HG02840 (cell line): ENCODE measurements at regions not wholly inside any gene's neighbourhood (a gene's known extent, or its start where the extent isn't known, plus 50 kb on each side); places are given as distances from the start of the nearest gene placed in this dataset.
"Not testable (repeated sequence)": the region's sequence is repeated elsewhere in the genome, so short reads cannot be mapped to it uniquely, and the experiment has no call there.

Source experiments
- ATAC-seq: cut with Tn5 transposase; IDR thresholded peaks from one replicate; pipeline ENCODE4 v1.9.1; 2021; ENCODE audit warnings: mild to moderate bottlenecking, moderate library complexity, moderate number of reproducible peaks; ENCODE audit not compliant: unreplicated experiment, low FRiP score

DNA sequence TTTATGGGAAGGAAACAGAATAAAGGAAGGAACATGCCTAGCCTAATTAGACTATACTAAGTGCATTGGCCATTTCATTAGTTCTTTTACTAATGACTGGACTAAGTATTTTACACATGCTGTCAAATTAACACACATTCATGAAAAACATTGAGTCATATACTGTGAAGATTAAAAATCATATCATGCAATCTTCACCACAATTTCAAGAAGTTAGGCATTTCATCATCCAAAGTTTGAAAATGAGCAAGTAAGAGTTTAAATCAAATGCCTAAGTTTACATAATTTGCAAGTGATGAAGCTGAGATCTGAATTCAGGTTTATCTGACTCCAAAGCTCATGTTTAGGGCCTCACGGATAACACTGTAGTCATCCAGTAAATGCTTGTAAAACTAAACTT is 601.0 kb downstream of the PDCD6IP start:
- no peak for ATAC-seq

DNA sequence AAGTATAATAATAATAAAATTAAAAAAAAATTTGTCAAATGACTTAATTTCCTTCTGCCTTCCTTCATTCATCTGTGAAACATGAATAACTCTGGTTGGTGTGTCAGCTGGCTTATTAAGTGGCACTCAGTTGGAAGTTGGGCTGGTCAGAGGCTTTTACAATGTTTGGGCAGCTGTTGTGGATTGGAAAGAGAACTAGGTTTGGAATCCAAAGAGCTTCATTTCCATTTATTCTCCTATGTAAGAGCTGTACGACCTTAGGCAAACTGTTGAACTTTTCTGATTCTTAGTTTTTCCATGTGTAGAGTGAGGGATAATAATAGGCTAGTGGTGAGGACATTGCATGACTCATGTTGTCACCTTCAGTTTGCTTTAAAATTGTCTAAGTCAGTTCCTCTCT is 606.7 kb downstream of the PDCD6IP start:
- ATAC-seq, result no peak

DNA sequence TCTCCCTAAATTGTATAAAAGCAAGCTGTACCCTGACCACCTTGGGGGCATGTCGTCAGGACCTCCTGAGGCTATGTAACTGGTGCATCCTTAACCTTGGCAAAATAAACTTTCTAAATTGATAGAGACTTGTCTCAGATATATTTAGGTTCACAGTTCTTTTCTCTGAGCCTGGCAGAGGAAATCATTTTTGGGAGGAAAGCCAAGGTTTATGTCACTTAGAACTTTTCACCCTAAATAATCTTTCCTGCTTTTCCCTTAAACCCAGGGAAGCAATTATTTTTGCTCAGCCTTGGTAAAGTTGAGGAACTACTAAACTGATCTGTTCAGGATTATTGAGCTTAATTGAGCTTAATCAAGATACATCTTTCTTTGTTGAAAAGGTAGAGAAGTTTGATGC is 608.9 kb downstream of the PDCD6IP start:
- no peak for ATAC-seq

DNA sequence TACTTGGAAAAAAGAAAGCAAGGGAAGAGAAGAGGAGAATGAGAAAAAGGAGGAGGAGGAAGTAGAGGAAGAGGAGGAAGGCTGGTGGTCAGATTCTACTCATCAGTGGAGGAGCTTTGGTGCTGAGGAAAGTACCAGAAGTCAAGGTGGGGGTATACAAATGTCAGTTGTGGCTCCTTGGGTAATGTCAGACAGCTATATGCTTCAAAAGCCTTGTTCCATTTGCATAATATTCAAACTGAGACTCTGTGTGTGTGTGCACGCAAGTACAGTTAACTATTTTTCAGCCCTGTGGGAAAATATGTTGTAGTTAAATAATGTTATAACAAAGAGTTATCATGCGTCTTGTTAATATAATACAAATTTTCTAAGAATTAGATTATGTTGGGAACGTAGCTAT is 609.7 kb downstream of the PDCD6IP start:
- ATAC-seq, result no peak

DNA sequence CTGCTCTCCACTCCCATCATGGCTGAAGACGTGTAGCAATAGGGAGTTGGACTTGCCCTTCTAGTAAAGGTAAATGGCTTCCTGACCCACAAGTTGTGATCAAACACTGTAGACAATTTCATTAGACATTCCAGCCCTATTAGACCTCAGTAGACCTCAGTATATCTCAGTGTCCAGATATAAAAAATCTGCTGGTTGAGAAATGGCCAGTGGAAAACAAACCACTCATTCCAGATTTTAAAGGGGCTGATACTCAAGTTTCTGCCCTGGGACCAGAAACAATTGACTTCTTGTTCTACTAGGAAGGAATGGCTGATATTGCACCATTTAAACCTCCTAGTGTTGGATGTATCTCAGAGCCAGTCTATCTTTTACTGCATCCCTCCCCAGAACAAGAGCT is 613.2 kb downstream of the PDCD6IP start:
- ATAC-seq, result no peak

DNA sequence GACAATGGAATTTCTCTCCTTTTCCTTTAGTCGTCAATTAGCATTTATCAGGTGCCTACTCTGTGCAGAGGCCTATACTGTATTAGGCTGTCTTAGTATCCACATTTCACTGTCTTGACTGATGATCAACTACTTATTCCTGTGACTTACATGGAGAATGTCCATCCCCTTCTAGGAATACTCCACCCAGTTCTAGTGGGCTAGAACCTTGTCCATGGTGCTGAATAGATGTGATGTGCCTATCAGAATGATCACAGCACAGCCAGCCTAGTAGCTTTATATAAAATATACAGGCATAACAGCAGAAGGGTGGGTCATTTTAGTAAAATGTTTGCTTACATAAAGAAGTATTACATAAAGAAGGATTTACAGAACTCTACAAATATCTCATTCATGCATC is 621.4 kb downstream of the PDCD6IP start:
- no peak for ATAC-seq

DNA sequence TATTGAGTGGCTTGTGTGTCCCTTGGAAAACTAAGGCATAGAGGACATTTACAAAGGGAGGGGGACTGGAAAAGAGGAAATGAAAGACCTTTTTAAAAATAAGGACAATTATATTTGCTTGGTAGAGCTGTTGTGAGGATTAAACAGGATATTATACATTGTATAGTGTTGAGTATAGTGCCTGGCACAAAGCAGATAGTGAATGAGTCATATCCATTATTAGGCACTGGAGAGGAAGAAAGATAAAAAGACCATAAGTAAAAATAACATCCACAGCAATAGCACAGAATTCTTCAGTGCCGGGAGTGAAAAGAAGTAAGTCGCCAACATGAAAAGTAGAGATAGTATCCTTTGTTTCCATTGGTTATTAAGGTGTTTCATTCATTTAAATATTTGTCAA is 623.3 kb downstream of the PDCD6IP start:
- ATAC-seq, result no peak

DNA sequence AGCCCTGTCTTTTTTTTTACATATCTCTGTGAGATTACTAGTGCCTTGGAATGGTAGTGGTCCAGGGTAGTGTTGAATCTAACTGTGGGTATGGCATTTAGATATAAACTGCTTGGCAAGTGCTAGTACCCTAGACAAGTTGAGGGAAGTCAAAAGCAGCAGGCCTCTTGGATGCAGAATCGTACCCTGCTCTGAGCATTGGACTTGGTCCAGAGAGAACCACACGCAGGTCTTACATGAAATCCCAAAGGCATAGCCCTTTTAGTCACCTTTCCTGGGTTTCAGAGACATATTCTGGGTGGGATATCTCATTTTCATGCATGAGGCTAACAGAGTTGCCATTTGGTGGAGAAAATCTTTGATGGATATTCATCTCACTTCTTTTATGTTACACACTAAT is 641.4 kb downstream of the PDCD6IP start:
- no peak for ATAC-seq

DNA sequence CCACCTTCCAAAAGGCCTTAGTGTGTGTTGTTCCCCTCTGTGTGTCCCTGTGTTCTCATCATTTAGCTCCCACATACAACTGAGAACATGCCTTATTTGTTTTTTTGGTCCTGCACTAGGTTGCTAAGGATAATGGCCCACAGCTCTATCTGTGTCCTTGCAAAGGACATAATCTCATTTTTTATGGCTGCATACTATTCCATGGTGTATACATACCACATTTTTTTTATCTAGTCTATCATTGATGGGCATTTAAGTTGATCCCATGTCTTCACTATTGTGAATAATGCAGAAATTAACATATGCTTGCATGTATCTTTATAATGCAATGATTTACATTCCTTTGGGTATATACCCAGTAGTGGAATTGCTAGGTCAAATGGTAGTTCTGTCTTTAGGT is 645.7 kb downstream of the PDCD6IP start:
- no peak for ATAC-seq

DNA sequence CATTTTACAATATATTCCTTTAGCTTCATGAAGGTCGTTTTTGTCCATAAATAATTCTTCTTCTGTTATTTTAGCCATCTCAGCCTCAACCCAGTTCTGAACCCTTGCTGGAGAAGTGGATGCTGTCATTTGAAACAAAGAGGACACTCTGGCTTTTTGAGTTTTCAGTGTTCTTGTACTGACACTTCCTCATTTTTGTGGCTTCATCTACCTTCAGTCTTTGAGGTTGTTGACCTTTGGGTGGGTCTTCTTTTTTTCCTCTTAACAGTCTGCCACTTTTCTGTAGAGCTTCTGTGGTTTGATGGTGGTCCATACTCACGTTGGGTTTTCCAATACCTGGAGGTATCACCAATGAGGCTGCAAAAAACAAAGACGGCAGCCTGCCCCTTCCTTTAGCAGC is 650.9 kb downstream of the PDCD6IP start:
- ATAC-seq, result no peak

DNA sequence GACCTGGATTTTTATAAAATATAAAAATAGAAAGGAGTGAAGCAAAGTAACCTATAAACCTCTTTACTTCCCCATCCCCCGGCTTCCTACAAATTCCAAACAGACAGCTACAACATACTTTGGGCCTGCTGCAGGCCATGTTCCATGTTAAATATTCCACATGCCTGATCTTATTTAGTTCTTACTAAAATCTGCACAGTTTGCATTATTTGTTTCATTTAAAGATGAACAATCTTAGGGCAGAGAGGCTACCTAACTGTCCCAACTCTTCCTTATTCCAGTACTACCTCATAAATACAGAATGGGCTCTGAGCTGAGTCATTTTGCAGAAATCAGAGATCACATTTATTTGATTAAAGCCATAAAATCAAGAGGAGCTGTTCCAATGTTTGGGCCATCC is 665.0 kb downstream of the PDCD6IP start:
- no peak for ATAC-seq

DNA sequence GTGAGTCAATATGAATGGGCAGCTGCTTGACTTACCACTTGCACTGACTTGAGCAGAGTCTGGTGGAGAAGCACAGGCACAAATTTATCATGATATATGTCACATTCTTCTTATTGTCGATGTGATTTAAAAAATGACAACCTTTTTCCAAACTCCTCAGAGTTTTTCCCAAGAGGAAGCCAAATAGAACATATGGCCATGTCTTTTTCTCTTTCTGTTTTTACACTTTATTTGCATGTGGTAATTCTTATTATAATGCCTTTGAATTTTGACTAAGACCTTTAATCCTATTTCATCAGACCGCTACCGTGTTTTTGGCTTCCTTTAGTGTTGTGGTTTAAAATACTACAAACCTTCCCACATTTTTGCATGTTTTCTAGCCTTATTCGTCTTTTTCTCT is 666.2 kb downstream of the PDCD6IP start:
- ATAC-seq, result no peak

DNA sequence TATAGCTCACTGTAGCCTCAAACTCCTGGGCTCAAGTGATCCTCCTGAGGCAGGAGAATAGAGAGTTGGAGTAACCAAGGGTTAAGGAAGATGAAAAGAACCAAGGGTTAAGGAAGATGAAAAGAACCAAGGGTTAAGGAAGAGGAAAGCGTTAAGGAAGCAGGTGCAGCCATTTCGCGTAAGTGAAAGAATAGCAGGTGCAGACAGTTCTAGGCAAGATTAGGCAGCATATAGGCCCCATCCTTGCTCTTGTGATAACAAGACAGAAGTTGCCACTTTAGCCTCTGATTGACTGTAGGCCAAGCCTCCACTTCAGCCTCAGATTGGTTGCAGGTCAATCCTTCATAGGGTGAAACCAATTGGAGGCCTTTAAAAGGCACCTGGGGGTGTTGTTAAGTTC is 677.4 kb downstream of the PDCD6IP start:
- no peak for ATAC-seq

DNA sequence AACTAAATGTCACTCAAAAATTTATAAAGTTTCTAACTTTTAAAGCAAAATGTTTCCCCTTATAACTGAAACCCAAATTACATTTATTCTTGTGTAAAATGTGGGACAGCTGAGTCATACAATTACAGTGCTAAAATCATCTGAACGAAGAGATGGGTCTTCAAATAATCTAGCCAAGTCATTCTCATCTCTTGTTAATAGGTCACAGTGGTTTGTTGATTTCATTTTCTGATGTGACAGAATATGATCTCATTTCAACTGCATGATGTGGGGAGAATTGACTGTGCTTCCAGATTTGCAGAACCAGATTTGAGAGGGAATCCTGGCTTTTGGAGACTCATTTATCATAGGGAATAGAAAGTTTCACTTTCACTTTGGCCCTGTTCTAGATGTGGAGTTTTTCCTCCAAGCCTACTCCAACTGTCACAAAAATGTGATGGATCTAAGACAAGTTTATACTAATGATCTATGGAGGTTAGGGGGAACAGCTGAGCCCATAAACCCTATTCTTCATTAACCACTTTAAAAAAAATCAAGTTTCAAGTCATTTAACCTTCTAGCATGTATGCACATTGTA is 685.0 kb downstream of the PDCD6IP start:
- ATAC-seq, result no peak

DNA sequence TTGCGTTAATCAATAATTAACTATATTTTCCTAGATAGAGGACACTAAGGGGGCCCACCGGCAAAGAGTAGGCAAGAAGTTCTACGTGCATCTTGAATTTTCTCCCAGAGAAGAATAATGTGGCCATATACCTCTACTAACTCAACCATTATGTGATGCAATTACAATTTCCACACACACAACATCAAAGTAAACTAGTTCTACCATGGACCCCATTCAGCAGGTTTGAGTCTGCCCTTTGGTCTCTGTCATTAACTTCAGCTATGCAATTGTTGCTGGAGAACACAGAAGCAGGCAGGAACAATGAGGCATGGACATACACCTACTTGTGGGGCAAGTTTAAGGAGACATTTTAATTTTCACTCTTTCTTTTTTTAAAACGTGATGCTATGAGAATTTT is 705.9 kb downstream of the PDCD6IP start:
- no peak for ATAC-seq

DNA sequence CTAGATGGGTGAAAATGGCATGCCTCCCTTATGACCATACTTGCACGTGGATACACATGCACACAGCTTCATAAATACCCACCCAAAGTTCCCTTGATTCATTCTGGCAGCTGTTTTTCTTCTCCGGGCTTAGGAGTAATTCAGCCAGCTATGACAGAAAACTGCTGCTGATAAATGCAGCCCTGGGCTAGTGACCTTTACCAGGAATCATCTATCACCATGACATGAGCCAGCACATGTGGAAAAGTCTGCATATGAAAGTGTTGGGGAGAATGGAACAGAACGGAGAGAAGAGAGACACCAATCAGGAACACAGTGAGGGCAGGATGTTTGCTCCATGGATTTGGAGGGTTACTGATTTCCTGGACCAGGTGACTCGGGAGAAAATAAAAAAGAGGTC is 706.3 kb downstream of the PDCD6IP start:
- ATAC-seq, result no peak

DNA sequence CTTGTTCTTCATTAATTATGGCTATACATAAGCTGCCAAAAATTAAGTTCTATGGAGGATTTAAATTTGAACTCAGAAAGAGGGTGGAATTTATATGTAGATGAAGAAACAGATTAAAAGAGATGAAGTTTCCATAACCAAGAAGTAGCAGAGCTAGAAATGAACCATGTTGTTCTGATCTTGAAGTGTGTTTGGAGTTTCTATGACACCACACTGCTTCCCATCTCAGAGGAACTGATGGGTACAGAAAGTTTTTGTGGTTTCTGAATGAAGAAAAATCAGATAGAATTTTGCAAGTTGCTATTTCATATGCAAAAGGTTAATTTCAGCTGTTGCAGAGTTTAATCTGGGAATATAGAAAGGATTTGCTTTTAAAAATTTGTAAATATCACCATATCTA is 710.3 kb downstream of the PDCD6IP start:
- no peak for ATAC-seq

DNA sequence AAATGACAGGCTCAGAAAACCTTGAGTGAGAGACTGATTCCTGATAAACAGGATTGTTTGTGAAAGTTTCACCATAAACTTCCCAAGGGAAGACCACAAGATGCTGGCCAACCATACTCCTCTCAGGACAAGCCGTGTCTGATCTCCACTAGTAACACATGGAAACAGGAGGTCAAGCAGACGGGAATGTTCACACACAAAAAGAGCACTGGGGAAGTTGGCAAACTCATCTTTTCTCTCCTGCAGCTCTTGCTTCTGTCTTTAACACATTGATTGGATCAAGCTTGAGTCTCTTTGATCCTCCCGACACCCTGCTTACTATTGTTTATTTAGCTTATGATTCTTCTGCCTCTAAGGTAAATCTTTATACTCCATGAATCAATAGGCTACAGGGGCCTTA is 713.5 kb downstream of the PDCD6IP start:
- ATAC-seq, result no peak

DNA sequence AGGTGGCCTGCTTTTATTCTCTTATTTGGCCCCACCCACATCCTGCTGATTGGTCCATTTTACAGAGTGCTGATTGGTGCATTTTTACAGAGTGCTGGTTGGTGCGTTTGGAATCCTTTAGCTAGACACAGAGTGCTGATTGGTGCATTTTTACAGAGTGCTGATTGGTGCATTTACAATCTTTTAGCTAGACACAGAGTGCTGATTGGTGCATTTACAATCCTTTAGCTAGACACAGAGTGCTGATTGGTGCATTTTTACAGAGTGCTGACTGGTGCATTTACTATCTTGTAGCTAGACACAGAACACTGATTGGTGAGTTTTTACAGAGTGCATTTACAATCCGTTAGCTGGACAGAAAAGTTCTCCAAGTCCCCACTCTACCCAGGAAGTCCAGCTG is 720.6 kb downstream of the PDCD6IP start:
- not testable (repeated sequence) for ATAC-seq

DNA sequence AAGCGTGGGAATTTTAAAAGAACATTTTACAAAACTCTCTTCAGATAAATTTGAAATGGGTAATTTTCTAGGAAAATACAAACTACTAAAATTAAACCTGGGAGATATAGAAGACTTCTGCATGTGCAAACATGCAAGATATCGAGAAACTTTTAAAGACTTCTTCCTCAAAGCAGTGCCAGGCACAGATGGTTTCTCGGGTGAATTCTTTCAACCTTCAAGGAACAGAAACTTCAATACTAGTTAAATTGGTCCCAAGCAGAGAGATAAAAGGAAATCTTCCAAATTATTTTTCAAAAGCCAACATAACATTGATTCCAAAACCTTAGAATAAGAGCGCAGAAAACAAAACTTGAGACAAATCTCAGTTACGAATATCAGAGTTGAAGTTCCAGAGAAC is 732.7 kb downstream of the PDCD6IP start:
- ATAC-seq, result no peak

DNA sequence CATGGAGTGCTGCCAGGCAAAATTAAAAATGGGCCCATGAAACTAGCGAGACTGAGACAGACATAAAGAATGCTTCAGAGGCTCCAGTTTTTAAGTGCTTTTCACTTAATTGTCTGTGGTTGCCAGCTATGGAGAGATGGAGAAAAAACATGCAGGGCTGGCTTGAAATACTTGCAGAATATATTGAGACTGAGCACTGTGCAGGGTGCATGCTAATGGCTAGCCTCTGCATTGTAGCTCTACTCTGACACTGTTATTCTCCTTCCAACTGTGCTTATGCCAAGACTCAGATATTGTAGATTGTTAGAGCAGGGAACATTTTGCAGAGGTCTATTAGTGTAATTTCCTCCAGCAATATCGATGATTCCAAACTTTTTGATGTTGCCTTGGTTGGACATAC is 735.0 kb downstream of the PDCD6IP start:
- no peak for ATAC-seq

DNA sequence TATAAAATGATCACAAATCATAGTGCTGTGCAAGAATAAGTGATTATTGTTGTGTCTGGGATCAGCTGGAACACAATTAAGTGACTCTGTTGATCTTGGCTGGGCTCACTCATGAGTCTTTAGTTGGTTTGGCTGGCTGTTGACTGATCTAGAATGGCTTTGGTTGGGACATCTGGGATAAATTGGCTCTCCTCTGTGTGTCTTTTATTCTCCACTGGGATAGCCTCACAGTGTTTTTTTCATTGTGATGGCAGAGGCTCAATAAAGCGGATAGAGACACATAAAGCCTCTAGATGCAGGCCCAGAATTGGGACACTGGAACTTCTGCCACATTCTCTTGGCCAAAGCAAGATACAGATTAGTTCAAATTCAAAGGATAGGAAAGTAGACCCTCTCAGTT is 735.6 kb downstream of the PDCD6IP start:
- no peak for ATAC-seq

DNA sequence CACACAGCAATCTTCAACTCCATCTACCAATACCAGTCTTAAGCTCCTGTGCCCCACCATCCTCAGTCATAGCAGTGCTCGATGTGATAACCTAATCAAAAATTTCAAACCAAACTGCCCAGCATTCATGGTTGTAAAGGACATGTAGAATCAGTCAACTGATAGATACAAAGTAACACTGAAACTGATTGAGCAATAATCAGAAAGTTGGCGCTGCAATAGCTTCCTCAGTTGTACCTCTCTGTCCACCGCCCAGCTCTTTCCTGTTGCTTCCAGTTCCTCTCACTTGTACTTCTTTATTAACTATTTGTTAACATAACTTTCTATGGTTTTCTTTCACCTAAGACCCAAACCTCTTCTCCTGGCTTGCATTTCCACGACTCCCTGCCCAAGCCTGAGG is 745.7 kb downstream of the PDCD6IP start:
- no peak for ATAC-seq
